ENCODE measurements at regions not wholly inside any gene's neighbourhood (a gene's known extent, or its start where the extent isn't known, plus 50 kb on each side); places are given as distances from the start of the nearest gene placed in this dataset.
"Not testable (repeated sequence)": the region's sequence is repeated elsewhere in the genome, so short reads cannot be mapped to it uniquely, and the experiment has no call there.

DNA sequence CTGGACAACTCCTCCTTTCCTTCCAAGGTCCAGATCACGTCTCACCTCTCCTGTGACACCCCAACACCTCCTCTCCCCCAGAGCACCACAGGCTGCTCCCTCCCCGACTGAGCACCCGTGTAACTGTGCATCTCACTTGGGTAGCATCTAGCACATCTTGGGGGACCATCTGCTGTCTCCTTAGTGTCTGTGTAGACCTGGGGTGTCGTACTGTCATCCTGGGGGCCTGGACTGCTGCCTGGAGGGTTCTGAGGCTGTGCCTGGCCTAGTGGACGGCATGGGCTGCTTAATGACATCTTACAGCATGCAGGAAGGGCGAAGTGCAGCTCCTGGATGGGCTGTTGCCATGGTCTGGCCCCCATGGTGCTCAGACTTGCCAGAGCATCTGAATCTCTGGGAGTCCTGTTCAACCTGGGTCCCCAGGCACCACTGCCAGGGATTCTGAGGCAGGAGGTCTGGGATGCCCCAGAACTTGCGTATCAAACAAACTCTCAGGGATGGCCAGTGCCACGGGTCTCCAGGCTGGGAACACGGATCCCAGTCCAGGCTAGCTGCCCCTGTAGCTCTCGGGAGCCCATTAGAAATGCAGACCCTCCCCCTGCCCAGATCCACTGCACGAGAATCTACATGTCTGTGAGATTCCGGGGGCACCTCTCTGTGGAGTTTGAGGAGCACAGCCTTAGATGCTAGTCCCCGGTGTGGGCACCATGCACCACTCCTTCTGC is 194.4 kb upstream of the ZNF469 start:
- not testable (repeated sequence) for H3K27ac Mint-ChIP-seq, H3K27me3 Mint-ChIP-seq, H3K9me3 Mint-ChIP-seq, H3K36me3 Mint-ChIP-seq, H3K4me3 Mint-ChIP-seq, H3K4me1 Mint-ChIP-seq

- not testable (repeated sequence) for H3K4me3 Mint-ChIP-seq, H3K27ac Mint-ChIP-seq, H3K9me3 Mint-ChIP-seq, H3K36me3 Mint-ChIP-seq, H3K27me3 Mint-ChIP-seq, H3K4me1 Mint-ChIP-seq
Observed at GRCh38 chr16:88190592-88191095, 192.1 kb upstream of the ZNF469 start.

DNA sequence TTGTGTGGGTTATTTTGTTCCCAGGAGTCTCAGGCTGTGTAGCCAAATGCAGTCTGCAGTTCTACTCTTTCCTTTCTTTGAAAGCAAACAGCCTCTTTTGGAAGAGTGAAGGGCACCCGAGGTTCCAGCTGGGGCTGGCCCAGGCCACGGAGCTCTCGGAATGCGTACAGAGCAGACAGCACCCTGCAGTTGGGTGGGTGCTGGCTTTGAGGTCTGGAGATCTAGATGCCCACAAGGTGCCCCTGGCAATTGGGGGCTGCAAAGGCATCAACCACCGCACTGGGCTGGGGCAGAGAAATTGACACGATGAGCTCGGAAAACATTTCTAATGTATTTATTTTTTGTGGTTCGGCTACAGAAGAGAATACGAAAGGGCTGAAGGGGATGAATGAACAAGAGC is 191.6 kb upstream of the ZNF469 start:
- H3K9me3 Mint-ChIP-seq, H3K27ac Mint-ChIP-seq, H3K36me3 Mint-ChIP-seq: not testable (repeated sequence)

GRCh38 chr16:88192601-88193000 is 190.2 kb upstream of the ZNF469 start:
- H3K27ac Mint-ChIP-seq = no peak overlapping the region
- H3K27me3 Mint-ChIP-seq = peaks cover 3% of the 10 kb centered on the region
- H3K9me3 Mint-ChIP-seq = peaks cover 6% of the 10 kb centered on the region
- no peaks in the 10 kb centered on the region for H3K4me1 Mint-ChIP-seq
- H3K4me3 Mint-ChIP-seq = no peak overlapping the region
- peaks cover 2% of the 10 kb centered on the region for H3K36me3 Mint-ChIP-seq

More for the DNA sequence above, 191.6 kb upstream of the ZNF469 start:
- not testable (repeated sequence) for H3K27me3 Mint-ChIP-seq, H3K4me1 Mint-ChIP-seq, H3K4me3 Mint-ChIP-seq

- not testable (repeated sequence) for H3K36me3 Mint-ChIP-seq, H3K27me3 Mint-ChIP-seq, H3K27ac Mint-ChIP-seq
Observed at GRCh38 chr16:88193706-88194396, 188.9 kb upstream of the ZNF469 start.

GRCh38 chr16:88194397-88195268 is 188.1 kb upstream of the ZNF469 start:
- Mint-ChIP-seq H3K4me3 (no peak overlapping the region), H3K27me3 (peaks cover 2% of the 10 kb centered on the region), H3K36me3 (peaks cover 2% of the 10 kb centered on the region), H3K4me1 (no peaks in the 10 kb centered on the region), H3K9me3 (peaks cover 6% of the 10 kb centered on the region), H3K27ac (no peak overlapping the region)

More at GRCh38 chr16:88193706-88194396, 188.9 kb upstream of the ZNF469 start:
- not testable (repeated sequence) for H3K4me1 Mint-ChIP-seq, H3K9me3 Mint-ChIP-seq, H3K4me3 Mint-ChIP-seq

DNA sequence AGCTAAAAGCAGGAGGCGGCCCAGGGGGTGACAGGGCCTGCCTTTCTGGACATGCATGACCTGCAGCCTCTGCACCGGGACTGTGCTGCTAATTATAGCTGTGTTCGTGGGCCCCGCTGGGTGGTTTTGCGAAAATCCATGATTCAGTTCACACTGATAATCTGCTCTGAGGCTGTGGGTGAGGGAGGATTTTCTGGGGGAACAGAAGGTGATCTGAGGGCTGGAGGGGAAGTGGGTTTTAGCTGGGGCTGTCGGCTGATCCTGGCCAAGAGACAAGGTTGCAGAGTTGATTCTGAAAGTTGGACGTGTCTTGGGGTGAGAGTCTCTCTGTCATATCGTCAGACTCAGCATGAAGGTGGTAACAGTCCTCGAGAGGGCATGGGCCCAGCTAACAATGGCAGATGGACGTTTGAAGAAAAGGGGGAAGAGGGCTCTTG is 187.5 kb upstream of the ZNF469 start:
- no peak overlapping the region for H3K4me3 Mint-ChIP-seq

GRCh38 chr16:88195911-88196465 is 186.8 kb upstream of the ZNF469 start:
- no peak overlapping the region for H3K27ac Mint-ChIP-seq
- no peaks in the 10 kb centered on the region for H3K4me1 Mint-ChIP-seq
- H3K27me3 Mint-ChIP-seq = no peaks in the 10 kb centered on the region
- peaks cover 6% of the 10 kb centered on the region for H3K9me3 Mint-ChIP-seq
- peaks cover 2% of the 10 kb centered on the region for H3K36me3 Mint-ChIP-seq
- H3K4me3 Mint-ChIP-seq = no peak overlapping the region

More for the DNA sequence above, 187.5 kb upstream of the ZNF469 start:
- H3K27me3 Mint-ChIP-seq = no peaks in the 10 kb centered on the region
- peaks cover 6% of the 10 kb centered on the region for H3K9me3 Mint-ChIP-seq
- H3K36me3 Mint-ChIP-seq = peaks cover 2% of the 10 kb centered on the region
- H3K27ac Mint-ChIP-seq = no peak overlapping the region
- H3K4me1 Mint-ChIP-seq = no peaks in the 10 kb centered on the region

DNA sequence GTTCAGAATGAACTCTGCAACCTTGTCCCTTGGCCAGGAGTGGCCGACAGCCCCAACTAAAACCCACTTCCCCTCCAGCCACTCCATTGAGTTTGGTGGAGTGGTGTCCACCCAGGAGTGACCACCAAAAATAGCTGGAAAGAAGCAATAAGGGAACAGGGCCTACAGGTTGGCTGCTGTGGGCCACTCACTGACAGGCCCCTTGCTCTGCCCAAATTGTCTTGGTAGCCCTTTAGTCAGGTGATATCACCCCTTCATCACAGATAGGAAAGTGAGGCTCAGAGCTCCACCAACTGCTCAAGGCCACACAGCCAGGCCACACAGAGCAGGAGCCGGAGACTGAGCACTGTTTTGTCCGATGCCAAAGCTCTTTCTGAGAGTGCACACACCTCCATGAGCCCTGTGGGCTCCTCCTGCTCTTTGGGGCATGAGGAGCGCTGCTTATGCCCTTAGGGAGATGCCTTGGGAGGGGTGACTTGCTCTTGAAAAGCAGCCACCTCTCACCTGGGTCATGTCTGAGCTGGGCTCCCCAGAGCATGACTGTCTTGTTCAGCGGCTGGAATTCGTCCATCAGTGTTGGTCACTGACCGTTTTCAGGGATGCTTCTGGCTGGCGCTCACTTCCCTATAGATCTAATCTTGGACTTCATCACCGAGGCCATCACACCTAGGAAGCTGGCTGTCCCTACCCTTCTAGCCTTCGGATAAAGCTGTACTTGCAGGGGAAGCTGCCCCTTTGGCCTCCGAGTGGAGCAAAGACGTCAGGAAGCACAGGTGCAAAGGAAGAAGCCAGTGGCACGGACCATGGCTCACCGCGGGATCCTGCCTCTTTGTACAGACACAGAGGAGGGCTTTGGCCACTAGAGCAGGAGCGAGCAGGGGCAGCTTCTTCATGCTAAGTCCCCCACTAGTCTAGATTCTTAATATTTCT is 186.0 kb upstream of the ZNF469 start:
- Mint-ChIP-seq H3K27me3 (no peaks in the 10 kb centered on the region), H3K27ac (no peak overlapping the region), H3K4me1 (no peaks in the 10 kb centered on the region), H3K4me3 (no peak overlapping the region), H3K9me3 (peaks cover 6% of the 10 kb centered on the region), H3K36me3 (peaks cover 2% of the 10 kb centered on the region)

- H3K36me3 Mint-ChIP-seq = no peaks in the 10 kb centered on the region
- no peaks in the 10 kb centered on the region for H3K4me1 Mint-ChIP-seq
- H3K27me3 Mint-ChIP-seq = no peaks in the 10 kb centered on the region
- H3K9me3 Mint-ChIP-seq = peaks cover under 1% of the 10 kb centered on the region
- H3K4me3 Mint-ChIP-seq = no peak overlapping the region
- no peak overlapping the region for H3K27ac Mint-ChIP-seq
Observed at GRCh38 chr16:88197481-88198456, 185.0 kb upstream of the ZNF469 start.

DNA sequence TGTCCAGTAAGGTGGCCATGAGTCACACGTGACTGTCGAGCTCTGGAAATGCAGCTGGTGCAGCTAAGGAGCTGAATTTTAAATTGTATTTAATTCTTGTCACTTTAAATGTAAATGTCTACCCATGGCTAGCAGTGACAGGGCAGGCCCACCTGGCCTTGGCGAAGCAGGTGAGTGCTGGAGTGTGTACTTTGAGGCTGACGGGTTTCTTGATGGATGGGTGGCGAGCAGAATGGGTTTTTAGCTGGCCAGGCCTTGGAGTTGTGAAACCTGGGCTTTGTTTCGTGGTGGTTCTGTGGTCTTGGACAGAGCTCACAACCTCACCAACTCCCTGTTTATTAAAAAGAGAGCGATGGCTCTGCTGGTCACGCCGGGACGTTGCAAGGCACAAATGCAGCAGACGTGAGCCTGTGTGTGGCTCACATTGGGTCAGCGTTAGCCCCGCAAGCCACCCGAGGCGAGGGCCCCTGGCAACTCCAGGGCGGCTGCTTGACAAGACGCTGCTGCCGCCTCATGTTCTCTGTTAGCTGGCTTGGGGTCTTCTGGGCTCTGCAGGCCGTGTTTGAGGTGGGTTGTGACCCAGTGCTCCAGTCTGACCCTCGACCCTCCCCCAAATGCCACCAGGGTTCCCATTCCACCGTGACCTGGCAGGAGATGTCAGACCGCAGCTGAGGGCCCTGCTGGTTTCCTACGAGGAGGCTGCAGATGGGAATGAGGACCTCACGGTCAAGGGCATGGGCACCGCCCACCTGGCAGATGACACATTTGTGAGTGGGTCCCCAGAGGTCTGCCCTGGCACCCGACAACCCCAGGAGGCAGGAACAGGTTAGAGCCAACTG is 184.1 kb upstream of the ZNF469 start:
- not testable (repeated sequence) for H3K36me3 Mint-ChIP-seq, H3K4me1 Mint-ChIP-seq, H3K27ac Mint-ChIP-seq, H3K9me3 Mint-ChIP-seq, H3K27me3 Mint-ChIP-seq, H3K4me3 Mint-ChIP-seq

GRCh38 chr16:88199296-88200153 is 183.2 kb upstream of the ZNF469 start:
- H3K27me3 Mint-ChIP-seq, H3K9me3 Mint-ChIP-seq, H3K4me1 Mint-ChIP-seq, H3K4me3 Mint-ChIP-seq, H3K27ac Mint-ChIP-seq, H3K36me3 Mint-ChIP-seq: not testable (repeated sequence)
